HepG2 (cell line): ENCODE measurements at regions not wholly inside any gene's neighbourhood (a gene's known extent, or its start where the extent isn't known, plus 50 kb on each side); places are given as distances from the start of the nearest gene placed in this dataset.

Experiments used
- ATAC-seq: fragments of 200-7000 bp; cut with Tn5 transposase; 3 replicates; pipeline ENCODE4 v1.9.1; 2020; ENCODE audit warnings: mild to moderate bottlenecking, moderate library complexity
- BruUV-seq: library from RNA; stranded (reverse); fragments of 400-500 nt; replicated peaks from 2 replicates; lab custom pipeline; 2021; lab: Mats Ljungman, UMichigan
- CTCF ChIA-PET: fragments of 300-600 bp; formaldehyde crosslinking; extraction: SDS; loops from one replicate; lab custom pipeline; 2021; ENCODE audit warnings: low total read pairs, inconsistent platforms, low intra/inter-chr PET ratio; lab: Yijun Ruan, JAX
- POLR2A ChIA-PET: fragments of 350-600 bp; sonication (Branson Sonifier 250); formaldehyde crosslinking; loops from one replicate; lab custom pipeline; 2020; ENCODE audit warnings: antibody characterized with exemption, inconsistent platforms; lab: Yijun Ruan, JAX
- DNase-seq: peaks from one replicate; pipeline ENCODE4 v3.0.0-alpha.2; 2015; ENCODE audit warnings: low spot score
- FAIRE-seq: peaks from 3 replicates; lab custom pipeline; 2011; peaks lifted over from hg19 to GRCh38; lab: Jason Lieb, UNC
- H2AFZ ChIP-seq: one replicate; pipeline ENCODE4 v1.6.1; 2011; ENCODE audit warnings: low read length, inconsistent platforms
- H3K27ac ChIP-seq: fragments of 300-600 bp; 3 replicates; pipeline ENCODE4 v1.8.0; 2011; ENCODE audit warnings: mixed run types, mild to moderate bottlenecking, mixed read lengths, low read length, inconsistent platforms; ENCODE audit not compliant: insufficient read depth; ENCODE audit errors: extremely low read length
- H3K27me3 ChIP-seq, 2 experiments: fragments of 200-600 bp in 1 of 2; 2 replicates in 1 of 2; 3 replicates in 1 of 2; pipeline versions ENCODE4 v1.6.0 to v1.8.0; 2011; ENCODE audit warnings: low read length in 2 of 2, mild to moderate bottlenecking in 2 of 2, moderate library complexity in 2 of 2, inconsistent platforms in 1 of 2; ENCODE audit not compliant: insufficient read depth in 2 of 2, control insufficient read depth in 1 of 2
- H3K36me3 ChIP-seq, 2 experiments: fragments of 200-600 bp in 1 of 2; replicated peaks in 1 of 2; 2 replicates in 1 of 2; 3 replicates in 1 of 2; pipeline versions ENCODE4 v1.5.1 to v1.8.0; 2011; ENCODE audit warnings: low read length in 2 of 2, inconsistent platforms in 1 of 2; ENCODE audit not compliant: insufficient read depth in 2 of 2, control insufficient read depth in 1 of 2
- H3K4me1 ChIP-seq: 2 replicates; pipeline ENCODE4 v1.5.1; 2012; ENCODE audit warnings: low read length, inconsistent platforms; ENCODE audit not compliant: insufficient read depth
- H3K4me2 ChIP-seq: 2 replicates; pipeline ENCODE4 v1.6.0; 2011; ENCODE audit warnings: low read depth, low read length, inconsistent platforms
- H3K4me3 ChIP-seq, 3 experiments: fragments of 200-600 bp in 1 of 3; sonication (generic), shearing (Covaris generic) in 1 of 3; replicated peaks in 1 of 3; 2 replicates each; pipeline ENCODE4 v1.5.1; 2011 to 2016; ENCODE audit warnings: low read length in 3 of 3, inconsistent platforms in 2 of 3, low read depth in 2 of 3, mild to moderate bottlenecking in 2 of 3, control low read depth in 1 of 3, mixed read lengths in 1 of 3; ENCODE audit not compliant: insufficient read depth in 1 of 3
- H3K79me2 ChIP-seq: one replicate; pipeline ENCODE4 v1.6.1; 2011; ENCODE audit warnings: low read length, inconsistent platforms; ENCODE audit not compliant: insufficient read depth
- H3K9ac ChIP-seq: 2 replicates; pipeline ENCODE4 v1.6.0; 2011; ENCODE audit warnings: mild to moderate bottlenecking, low read depth, low read length, inconsistent platforms; ENCODE audit not compliant: insufficient read depth
- H3K9me3 ChIP-seq: 2 replicates; pipeline ENCODE4 v1.5.1; 2012; ENCODE audit warnings: mild to moderate bottlenecking, low read length
- H4K20me1 ChIP-seq: 2 replicates; pipeline ENCODE4 v1.6.0; 2011; ENCODE audit warnings: inconsistent platforms, mild to moderate bottlenecking, low read length, moderate library complexity; ENCODE audit not compliant: insufficient read depth
- EED ChIP-seq: sonication (generic); formaldehyde crosslinking; IDR thresholded peaks from 2 replicates; pipeline ENCODE4 v1.5.0; 2020; ENCODE audit warnings: mild to moderate bottlenecking, missing genetic modification reagents
- KDM6A ChIP-seq: IDR thresholded peaks from 2 replicates; pipeline ENCODE4 v1.6.1; 2016; ENCODE audit warnings: low read depth
- NCOR1 ChIP-seq: fragments of 200-600 bp; sonication (generic); IDR thresholded peaks from 2 replicates; pipeline ENCODE4 v1.7.0; 2017; ENCODE audit warnings: antibody characterized with exemption, low read length, borderline replicate concordance
- PPARG ChIP-seq: conservative IDR thresholded peaks from 2 replicates; pipeline ENCODE4 v1.6.1; 2016; ENCODE audit warnings: missing biosample characterization, missing genetic modification reagents
- SALL2 ChIP-seq: sonication (generic); formaldehyde crosslinking; IDR thresholded peaks from 2 replicates; pipeline ENCODE4 v1.8.1; 2023; ENCODE audit warnings: mild to moderate bottlenecking, missing genetic modification reagents, inconsistent platforms
- SOX5 ChIP-seq: IDR thresholded peaks from 2 replicates; pipeline ENCODE4 v1.6.1; 2016; ENCODE audit warnings: borderline replicate concordance
- STAG1 ChIP-seq: sonication (generic); formaldehyde crosslinking; IDR thresholded peaks from 2 replicates; pipeline ENCODE4 v1.4.0; 2020; ENCODE audit warnings: missing genetic modification reagents
- SYNCRIP ChIP-seq: fragments of 200-400 bp; formaldehyde crosslinking; IDR thresholded peaks from 2 replicates; pipeline ENCODE4 v1.6.1; 2018; ENCODE audit warnings: mild to moderate bottlenecking, low read depth, low read length; ENCODE audit not compliant: insufficient read depth
- ZFYVE20 ChIP-seq: sonication (generic); formaldehyde crosslinking; IDR thresholded peaks from 2 replicates; pipeline ENCODE4 v1.8.0; 2023; ENCODE audit warnings: low read depth, mild to moderate bottlenecking, moderate library complexity, missing genetic modification reagents, borderline replicate concordance
- ZNF274 ChIP-seq: sonication (generic); formaldehyde crosslinking; IDR thresholded peaks from 2 replicates; pipeline ENCODE4 v1.5.1; 2020; ENCODE audit warnings: mild to moderate bottlenecking, missing genetic modification reagents
- ZNF354B ChIP-seq: sonication (generic); formaldehyde crosslinking; IDR thresholded peaks from 2 replicates; pipeline ENCODE4 v1.8.0; 2022; ENCODE audit warnings: mild to moderate bottlenecking, missing genetic modification reagents
- ZNF546 ChIP-seq: sonication (generic); formaldehyde crosslinking; conservative IDR thresholded peaks from 2 replicates; pipeline ENCODE4 v1.8.1; 2023; ENCODE audit warnings: mild to moderate bottlenecking, missing genetic modification reagents
- ZNF776 ChIP-seq: sonication (generic); formaldehyde crosslinking; IDR thresholded peaks from 2 replicates; pipeline ENCODE4 v1.4.0; 2020; ENCODE audit warnings: mild to moderate bottlenecking, missing genetic modification reagents
- WGBS: methylation state at CpG from one replicate; pipeline ENCODE4 v1.1.6; 2017; ENCODE audit warnings: low lambda C conversion rate; 5-methylcytosine and 5-hydroxymethylcytosine counted together
- in situ Hi-C: cut with HindIII; loops from 2 replicates; pipeline ENCODE4 v1.10.0; 2017; ENCODE audit warnings: low pct_unique_long_range_greater_than_20kb; ENCODE audit not compliant: extremely low pct_ligation_motif_present
- intact Hi-C: fragments of 100-400 bp; cut with micrococcal nuclease; formaldehyde crosslinking; loops from one replicate; pipeline ENCODE4 v1.10.0; 2022; ENCODE audit not compliant: unreplicated experiment
- TF ChIP-seq, protein P1 (sequence below): sonication (generic); formaldehyde crosslinking; IDR thresholded peaks from 2 replicates; pipeline ENCODE4 v1.5.0; 2020; ENCODE audit warnings: missing genetic modification reagents
- TF ChIP-seq, protein P2 (sequence below): sonication (generic); formaldehyde crosslinking; IDR thresholded peaks from 2 replicates; pipeline ENCODE4 v1.4.0; 2020; ENCODE audit warnings: mild to moderate bottlenecking, missing genetic modification reagents

- TF ChIP-seq SOX5 (CRISPR knock-in tag) (0 out of 2 replicates have a peak, but pooled peaks have one; percentile 13), NCOR1 (0 out of 2 replicates have a peak, but pooled peaks have one; percentile 13), EED (CRISPR knock-in tag) (no peak)
- TF ChIP-seq, protein P1, sequence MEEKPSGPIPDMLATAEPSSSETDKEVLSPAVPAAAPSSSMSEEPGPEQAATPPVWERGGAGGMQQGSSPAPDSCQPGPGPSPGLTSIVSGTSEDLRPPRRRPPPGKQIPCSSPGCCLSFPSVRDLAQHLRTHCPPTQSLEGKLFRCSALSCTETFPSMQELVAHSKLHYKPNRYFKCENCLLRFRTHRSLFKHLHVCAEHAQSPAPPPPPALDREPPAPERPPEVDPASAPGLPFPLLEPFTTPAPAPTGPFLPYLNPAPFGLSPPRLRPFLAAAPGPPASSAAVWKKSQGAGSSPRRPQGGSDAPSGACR (CRISPR knock-in tag): no peak
These were observed 110.6 kb upstream of the UXS1 start (continued) for GRCh38 chr2:106304612-106305184.

- Histone ChIP-seq H3K27me3 (no peaks in the 10 kb centered on the region; a peak in 1 of 5 replicates), H4K20me1 (no peaks in the 10 kb centered on the region), H3K27ac (no peak overlapping the region), H3K4me2 (no peak overlapping the region), H3K9me3 (no peaks in the 10 kb centered on the region), H3K4me1 (peaks cover 11% of the 10 kb centered on the region), H2AFZ (no peak overlapping the region), H3K36me3 (no peaks in the 10 kb centered on the region), H3K9ac (no peak overlapping the region), H3K4me3 (no peak overlapping the region), H3K79me2 (no peaks in the 10 kb centered on the region)
- ChIA-PET POLR2A (no interaction called here), CTCF (no interaction called here)
- TF ChIP-seq ZNF776 (CRISPR knock-in tag) (no peak), ZNF274 (CRISPR knock-in tag) (no peak), PPARG (CRISPR knock-in tag) (no peak), ZFYVE20 (no peak), SYNCRIP (no peak), ZNF546 (CRISPR knock-in tag) (no peak), KDM6A (CRISPR knock-in tag) (no peak), SALL2 (CRISPR knock-in tag) (no peak), ZNF354B (CRISPR knock-in tag) (no peak), STAG1 (CRISPR knock-in tag) (no peak)
- TF ChIP-seq, protein P2, sequence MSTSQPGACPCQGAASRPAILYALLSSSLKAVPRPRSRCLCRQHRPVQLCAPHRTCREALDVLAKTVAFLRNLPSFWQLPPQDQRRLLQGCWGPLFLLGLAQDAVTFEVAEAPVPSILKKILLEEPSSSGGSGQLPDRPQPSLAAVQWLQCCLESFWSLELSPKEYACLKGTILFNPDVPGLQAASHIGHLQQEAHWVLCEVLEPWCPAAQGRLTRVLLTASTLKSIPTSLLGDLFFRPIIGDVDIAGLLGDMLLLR (CRISPR knock-in tag): no peak
- 46% methylated on average over 2 of the region's 2 CpGs for WGBS
- no peak for ATAC-seq
- intact Hi-C loops (no loop called here), in situ Hi-C loops (no loop called here)
- BruUV-seq: no TSS peak
- no peak for DNase-seq
- no peak for FAIRE-seq
These were observed 105.6 kb upstream of the UXS1 start for GRCh38 chr2:106299696-106300095.
